DMS 273 (cell line): ENCODE measurements at regions not wholly inside any gene's neighbourhood (a gene's known extent, or its start where the extent isn't known, plus 50 kb on each side); places are given as distances from the start of the nearest gene placed in this dataset.

Experiments used
- DNase-seq: peaks from one replicate; lab custom pipeline; 2025; ENCODE audit not compliant: unreplicated experiment; lab: John Stamatoyannopoulos, UW

DNA sequence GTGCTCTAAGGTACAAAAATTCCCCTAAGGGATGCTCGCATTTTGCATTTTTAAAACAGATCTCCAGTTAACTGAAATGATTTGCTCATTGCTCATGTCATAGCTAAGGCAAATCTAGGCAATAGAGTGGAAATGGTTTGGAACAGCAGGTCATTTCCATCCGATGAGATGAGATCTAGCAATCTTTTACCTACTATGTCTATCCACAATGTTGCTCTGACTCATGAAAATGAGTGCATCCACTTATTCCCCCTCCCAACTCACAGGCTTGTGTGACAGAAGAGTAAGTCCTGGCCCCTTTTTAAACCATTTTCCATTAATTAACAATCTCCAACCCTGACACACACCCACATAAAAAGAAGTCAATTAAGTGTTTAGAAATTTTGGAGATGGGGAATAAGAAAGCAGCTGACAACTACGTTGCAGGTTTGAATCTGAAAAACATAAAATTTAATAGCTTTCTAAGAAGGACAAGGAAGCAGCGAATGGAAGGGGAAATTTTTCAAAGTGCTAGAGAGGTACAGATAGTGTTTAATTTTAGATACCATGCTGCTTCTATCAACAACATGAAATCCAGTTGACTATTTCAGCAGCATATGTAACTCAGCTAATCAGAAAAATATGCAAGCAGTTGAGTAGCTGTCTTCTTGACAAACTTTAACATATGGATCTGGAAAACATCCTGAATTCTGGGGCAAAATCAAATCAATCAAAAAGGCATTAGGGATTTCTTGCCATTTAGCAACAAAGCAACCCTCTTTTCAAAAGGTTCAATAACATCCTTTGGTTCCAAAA is 112.0 kb downstream of the TMCO5A start:
- no peak for DNase-seq

GRCh38 chr15:38048001-38048455 is 113.6 kb downstream of the TMCO5A start:
- DNase-seq = peak; percentile 12

- no peak for DNase-seq
Observed at GRCh38 chr15:38049891-38050290, 115.5 kb downstream of the TMCO5A start.

DNA sequence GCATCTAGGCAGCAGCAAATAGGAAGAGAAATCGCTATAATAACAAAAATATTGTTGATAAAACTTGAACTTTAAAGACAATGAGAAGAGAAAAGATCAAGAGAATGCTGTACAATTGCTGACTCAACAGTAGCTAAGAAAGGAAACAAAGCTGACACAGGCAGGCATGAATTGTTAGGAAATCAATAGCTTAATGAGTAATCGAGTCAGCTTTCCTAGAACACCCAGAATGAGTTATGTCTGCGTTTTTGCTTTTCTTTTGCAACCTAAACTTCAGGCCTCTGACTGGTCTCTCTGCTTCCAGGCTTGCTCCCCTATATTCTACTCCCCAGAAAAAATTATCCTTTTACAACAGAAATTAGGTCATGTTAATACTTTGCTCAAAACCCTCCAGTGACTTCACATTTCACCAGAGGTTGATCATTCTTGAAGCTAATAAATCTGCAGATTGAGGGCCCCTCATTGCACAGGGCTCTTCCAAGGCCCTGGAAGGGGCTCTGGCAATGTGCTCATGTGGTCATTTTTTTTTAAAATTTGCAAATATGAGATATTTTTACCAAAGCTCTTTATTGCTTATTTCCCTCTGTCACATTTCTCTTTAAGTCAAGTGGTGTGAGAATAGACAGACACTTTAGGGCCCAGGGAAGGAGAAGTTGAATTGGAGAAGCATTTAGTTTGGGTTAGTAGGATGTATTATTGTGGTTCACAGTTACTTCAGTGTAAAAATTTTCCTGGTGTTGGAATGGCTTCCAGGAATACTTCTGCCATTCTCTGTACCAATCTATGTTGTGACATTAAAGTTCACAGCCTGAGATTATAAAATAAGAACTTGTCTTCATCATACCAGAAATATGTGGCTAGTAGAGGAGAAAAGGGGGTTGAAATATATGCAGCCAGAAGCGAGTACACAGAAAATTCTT is 116.3 kb downstream of the TMCO5A start:
- DNase-seq = no peak

DNA sequence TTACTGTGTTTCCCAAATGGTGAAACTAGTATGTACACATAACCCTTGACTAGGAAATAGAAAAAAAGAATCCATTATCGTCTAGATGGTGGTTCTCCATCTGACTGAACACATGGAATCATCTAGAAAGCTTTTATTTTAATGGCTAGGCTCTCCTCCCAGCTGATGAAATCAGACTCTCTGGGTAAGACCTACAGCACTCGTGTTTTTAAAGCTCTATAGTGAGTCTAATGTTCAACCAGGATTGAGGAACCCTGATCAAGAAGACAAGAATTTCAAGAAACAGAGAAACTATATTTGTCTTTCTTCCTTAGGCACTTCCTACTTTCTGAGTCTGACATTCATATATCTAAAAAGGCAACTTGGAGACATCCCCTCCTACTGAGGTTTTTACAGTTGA is 118.8 kb downstream of the TMCO5A start:
- no peak for DNase-seq

GRCh38 chr15:38053776-38054175 is 119.3 kb downstream of the TMCO5A start:
- no peak for DNase-seq

DNA sequence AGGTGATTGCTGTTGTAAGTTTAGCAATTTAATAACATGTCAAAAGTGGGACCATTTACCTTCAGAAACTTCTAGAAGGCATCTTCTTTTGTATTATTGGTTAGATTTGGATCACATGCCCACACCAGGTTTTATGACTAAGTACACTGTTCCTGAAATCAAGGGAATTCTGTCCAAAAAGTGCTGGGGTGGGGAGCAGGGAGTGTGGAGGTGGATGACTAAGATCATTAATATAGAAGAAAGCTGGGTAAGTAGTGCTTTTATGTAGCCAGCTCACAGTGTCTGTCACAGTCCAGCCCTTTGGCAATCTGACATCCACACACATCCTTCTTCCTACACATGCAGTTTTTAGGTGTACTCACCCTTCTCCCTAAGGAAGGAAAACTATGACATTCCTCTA is 120.0 kb downstream of the TMCO5A start:
- no peak for DNase-seq

DNA sequence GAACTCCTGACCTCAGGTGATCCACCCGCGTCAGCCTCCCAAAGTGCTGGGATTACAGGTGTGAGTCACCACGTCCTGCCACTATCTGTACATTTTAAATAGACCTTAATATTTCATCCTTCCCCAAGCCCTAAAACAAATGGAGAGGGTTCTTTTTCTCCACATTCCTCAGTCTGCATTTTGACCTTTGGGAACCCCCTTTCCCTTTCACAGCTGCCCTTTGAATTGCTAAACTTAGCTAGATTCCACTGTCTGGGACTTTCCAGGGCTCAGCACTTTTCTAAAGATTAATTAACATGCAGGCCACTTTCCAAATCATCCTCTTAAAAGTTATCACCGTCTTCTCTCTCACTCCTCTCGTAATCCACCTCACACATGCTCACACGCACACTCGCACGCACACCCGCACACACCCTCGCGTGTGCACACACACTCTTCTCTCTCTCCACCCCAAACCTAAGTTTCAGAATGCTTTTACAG is 124.2 kb downstream of the TMCO5A start:
- DNase-seq = no peak

GRCh38 chr15:38059665-38060064 is 125.2 kb downstream of the TMCO5A start:
- no peak for DNase-seq

GRCh38 chr15:38061856-38062649 is 127.6 kb downstream of the TMCO5A start:
- DNase-seq = no peak

DNA sequence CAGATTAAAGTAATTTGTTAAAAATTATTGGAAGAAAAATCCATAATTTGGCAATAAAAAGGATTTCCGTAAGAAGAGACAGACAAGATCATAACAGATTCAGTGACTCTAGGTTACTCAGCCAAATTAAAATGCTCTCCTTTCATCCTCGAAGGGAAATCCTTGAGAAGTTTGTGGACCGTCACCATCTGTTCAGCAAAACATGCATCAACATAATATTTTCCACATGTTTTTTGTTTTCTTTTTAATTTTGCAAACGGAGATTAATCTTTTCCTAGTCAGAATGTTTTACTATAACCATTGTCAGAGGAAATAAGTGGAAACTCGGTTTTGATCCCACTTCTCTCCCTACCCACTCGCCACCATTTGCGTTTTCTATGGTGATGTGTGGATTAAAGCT is 128.3 kb downstream of the TMCO5A start:
- DNase-seq = no peak

GRCh38 chr15:38065721-38066345 is 131.4 kb downstream of the TMCO5A start:
- DNase-seq = no peak

DNA sequence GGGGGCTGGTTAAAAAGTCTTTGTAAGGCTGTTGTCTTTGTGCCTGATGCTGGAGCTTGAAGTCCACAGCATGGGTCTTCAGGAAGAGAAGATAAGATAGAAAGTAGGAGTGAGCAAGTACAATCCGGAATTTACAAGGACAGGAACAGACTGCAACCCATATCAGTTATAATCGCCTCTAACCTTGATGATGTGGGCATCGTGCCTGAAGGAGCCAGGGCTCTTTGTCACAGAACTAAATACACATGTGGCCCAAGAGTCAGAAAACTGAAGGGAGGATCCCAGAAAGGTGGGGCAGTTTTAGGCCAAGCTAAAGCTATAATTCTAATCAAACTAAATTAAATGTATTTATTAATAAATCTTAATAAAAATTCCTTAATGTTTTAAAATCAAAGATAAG is 132.2 kb downstream of the TMCO5A start:
- no peak for DNase-seq

DNA sequence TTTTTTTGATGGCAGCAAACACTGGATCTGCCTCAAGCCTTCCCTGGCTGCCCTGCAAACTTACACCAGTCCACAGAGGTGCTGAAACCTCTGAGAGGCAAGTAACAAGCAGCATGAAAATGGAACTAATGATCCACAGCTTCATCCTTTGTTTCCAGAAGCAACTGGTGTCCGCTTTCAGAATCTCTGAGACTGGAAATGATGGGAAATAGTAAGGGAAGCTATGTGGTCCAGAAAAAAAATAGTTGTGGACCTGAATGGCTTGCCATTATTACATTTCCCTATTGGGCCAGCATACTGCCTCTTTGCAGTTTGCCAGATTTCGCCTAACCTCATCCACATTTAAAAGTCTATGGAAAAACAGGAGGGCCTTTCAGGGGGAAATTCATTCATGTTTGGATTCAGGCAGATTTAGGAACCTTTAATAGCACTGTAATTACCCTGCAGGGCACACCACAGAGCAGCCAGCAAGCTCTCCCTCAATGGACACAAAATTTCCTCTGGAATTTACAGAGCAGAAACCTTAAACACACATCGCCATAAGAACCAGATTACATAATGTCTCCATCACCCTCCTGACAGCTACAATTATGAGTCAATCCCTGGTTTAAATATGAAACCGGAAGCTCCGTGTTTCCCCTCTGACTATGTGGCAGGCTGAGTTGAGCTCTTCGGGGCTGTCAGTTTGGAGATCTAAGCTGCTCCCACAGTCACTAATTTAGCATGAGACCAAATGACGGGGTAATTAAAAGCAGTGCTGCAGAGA is 134.4 kb downstream of the TMCO5A start:
- peak; percentile 80 for DNase-seq

DNA sequence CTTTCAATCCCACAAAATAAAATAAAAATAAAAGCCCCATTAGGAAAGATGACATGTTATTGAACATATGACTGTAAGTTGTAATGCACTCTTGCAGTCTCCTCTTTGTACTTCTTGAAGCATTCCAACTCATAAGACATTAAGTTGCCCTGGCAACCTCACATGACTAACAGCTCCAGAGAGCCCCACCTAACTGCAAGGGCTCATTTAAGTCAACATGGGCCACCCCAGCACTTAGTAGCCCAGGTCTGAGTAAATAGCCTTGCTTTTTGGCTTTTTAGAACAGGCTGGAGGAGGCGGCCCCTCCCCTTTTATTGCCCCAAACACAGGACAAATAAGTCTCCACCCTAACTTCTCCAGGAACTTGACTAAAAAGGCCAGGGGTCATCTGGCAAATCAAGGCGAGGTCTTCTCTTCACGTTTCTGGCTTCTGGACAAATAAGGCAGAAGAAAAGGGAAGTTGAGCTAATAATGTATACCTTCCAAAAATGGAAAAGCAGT is 135.1 kb downstream of the TMCO5A start:
- peak; percentile 69 for DNase-seq

DNA sequence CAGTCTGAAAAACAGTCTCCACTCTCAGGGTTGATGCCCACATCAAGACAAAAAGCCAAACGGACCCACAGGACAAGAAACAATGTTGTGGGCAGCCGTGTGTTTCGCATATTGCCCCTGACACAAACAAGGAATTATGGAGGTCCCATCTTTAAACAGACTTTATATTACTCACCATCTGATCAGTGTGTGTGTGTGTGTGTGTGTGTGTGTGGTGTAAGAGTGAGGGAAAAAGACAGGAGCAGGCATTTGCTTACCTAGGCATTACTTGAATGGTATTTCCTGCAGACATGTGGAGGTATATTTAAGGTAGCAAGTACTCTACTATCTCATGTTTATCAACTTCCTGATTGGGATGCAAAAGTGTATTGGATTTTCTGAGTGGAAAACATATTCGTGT is 136.3 kb downstream of the TMCO5A start:
- DNase-seq = no peak

- DNase-seq = no peak
Observed at GRCh38 chr15:38071211-38071972, 137.0 kb downstream of the TMCO5A start.

DNA sequence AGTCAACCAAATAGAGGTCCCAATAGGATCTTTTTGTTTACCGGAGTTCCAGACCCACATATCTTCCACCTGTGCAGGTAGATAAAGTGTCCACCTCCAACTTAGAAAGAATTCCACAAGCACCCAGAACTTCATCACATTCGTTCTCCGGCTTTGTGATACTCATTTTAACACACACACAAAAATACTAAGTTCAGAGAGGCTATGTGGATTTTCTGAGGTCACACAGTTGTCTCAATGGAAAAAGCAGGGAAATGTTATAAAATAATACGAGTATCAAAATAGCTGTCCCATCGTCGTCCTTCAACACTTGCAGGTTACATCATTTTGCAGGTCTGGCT is 137.5 kb downstream of the TMCO5A start:
- DNase-seq = no peak
